ENCODE measurements at regions not wholly inside any gene's neighbourhood (a gene's known extent, or its start where the extent isn't known, plus 50 kb on each side); places are given as distances from the start of the nearest gene placed in this dataset.

GRCh38 chr15:85984241-85984640 is 95.4 kb upstream of the AGBL1 start:
- DNase-seq = no peak

GRCh38 chr15:85986116-85986515 is 93.6 kb upstream of the AGBL1 start:
- DNase-seq = no peak

GRCh38 chr15:85986741-85987140 is 92.9 kb upstream of the AGBL1 start:
- no peak for DNase-seq

- DNase-seq = no peak
Observed at GRCh38 chr15:85988741-85989140, 90.9 kb upstream of the AGBL1 start.

DNA sequence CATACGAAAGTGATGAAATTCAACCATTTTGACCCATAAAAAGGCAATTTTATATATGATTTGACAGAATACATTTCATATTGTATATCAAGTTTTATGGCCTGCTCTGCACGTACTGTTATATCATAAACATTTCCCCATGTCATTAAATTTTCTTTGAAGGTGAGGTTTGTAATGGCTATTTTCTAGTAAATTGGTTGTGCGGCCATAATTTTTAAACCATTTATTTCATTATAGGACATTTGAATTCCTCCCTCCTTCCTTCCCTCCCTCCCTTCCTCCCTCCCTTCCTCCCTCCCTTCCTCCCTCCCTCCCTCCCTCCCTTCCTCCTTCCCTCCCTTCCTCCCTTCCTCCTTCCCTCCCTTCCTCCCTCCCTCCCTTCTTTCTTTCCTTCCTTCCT is 87.4 kb upstream of the AGBL1 start:
- DNase-seq = no peak

DNA sequence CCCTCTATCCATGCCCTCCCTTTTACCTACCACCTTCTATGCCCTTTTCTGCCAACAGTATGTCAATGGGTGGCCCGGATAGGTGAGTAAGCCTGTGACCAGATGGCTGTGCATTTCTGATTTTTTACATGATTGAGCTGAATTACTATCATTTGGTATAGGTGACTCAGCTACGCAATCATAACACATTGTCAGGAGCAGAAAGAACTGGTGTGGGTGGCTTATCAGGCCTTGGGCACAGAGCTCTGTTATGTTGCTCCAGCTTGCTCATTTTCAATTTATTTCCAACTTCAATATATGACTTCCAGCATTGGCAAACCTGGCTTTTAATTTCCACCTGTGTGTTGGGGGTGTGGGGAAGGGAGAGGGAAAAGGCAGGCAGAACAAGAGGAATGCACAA is 86.6 kb upstream of the AGBL1 start:
- DNase-seq = no peak

DNA sequence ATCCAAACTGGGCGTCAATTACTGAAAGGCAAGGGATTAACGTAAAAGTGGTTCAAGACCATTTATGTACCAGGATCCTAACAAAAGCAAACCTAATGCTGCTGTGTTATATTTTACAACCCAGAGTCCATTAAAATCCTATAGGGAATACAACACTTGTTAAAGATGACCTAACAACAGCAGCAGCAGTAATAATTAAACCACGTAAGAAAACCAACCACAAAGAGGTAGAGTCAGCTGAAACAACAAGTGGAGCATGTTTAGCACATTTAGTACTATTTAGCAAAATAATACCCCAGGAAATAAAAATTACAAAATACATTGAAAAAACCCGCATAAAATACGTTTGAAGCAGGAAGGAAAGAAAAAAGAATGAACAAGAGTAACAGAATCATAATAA is 82.1 kb upstream of the AGBL1 start:
- DNase-seq = no peak

- DNase-seq = no peak
Observed at GRCh38 chr15:85999658-86000057, 80.0 kb upstream of the AGBL1 start.

GRCh38 chr15:86001200-86001599 is 78.5 kb upstream of the AGBL1 start:
- DNase-seq = no peak

DNA sequence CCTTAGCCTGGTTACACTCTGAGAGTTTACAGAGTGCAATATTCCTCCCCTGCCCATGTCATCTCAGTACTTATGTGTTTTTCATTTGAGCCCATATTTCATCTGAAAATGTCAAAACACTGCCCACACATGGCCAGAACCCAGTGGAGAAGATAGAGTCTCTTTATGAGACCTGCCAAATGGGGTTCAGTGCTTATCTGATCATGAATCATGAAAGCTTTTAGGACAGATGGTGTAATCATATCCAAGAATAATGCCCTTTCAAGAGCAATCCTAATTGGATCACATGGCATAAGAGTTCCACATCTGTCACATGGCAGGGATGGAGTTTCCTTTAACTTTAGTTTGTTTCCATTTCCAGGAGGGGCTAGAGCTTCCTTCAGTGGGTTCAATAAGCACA is 77.2 kb upstream of the AGBL1 start:
- DNase-seq = no peak

GRCh38 chr15:86004061-86004460 is 75.6 kb upstream of the AGBL1 start:
- no peak for DNase-seq

DNA sequence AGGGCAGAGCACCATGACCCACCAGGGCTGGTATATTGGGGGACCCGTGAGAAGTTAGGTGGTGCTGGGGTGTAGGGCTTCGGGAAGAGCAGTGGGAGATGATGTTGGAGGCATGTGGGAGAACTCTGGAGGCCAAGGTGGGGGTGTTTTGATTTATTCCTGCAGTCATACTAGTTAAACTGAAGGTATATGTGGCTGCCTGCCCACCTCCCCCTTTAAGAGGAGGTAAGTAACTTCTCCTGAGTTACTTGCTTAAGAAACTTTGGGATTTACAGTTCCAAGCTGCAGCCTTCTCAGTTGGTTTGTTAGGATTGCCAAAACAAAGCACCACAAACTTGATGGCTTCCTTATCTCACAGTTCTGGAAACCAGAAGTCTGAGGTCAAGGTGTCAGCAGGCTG is 73.1 kb upstream of the AGBL1 start:
- DNase-seq = no peak

- no peak for DNase-seq
Observed at GRCh38 chr15:86009727-86010126, 69.9 kb upstream of the AGBL1 start.

GRCh38 chr15:86010398-86010797 is 69.3 kb upstream of the AGBL1 start:
- no peak for DNase-seq

GRCh38 chr15:86010891-86011290 is 68.8 kb upstream of the AGBL1 start:
- no peak for DNase-seq

DNA sequence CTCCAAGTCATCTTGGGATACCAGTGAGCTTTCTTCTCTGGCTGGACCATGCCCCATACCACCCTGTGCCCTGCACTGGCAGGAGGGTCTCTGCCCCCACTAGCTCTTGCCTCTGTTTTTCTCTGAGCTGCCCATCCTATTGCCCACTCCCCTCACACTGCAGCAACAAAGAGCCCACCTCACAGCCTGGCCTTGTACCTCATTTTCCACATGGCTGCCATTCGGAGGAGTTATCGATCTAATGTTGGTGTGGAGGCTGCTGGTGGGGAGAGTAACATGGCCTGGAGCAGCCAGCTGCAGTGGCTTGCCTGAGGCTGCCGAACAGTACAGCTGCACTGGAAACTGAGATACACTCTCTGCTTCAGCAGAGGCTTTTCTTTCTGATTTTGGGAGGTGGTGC is 65.7 kb upstream of the AGBL1 start:
- DNase-seq = no peak

- DNase-seq = no peak
Observed at GRCh38 chr15:86016750-86017149, 62.9 kb upstream of the AGBL1 start.

DNA sequence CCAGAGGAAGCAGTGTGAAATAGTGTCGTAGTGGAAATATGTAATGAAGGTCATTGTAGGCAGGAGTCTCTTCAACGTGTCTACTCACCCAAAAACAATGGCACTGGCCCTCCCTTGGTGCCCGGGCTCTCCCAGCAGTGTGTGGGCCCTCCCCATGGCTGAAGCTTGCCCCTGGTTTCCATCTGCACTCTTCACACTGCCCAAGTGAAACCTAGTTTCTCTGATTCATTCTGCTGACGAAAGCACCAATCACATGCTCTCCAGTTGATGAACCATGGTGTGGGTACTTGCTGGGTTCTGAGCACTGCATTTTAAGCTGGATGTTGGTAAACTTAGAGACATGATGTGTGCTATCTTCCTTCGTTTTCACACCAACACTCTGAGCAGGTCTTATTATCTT is 61.0 kb upstream of the AGBL1 start:
- DNase-seq = no peak

GRCh38 chr15:86021281-86022264 is 58.1 kb upstream of the AGBL1 start:
- no peak for DNase-seq

DNA sequence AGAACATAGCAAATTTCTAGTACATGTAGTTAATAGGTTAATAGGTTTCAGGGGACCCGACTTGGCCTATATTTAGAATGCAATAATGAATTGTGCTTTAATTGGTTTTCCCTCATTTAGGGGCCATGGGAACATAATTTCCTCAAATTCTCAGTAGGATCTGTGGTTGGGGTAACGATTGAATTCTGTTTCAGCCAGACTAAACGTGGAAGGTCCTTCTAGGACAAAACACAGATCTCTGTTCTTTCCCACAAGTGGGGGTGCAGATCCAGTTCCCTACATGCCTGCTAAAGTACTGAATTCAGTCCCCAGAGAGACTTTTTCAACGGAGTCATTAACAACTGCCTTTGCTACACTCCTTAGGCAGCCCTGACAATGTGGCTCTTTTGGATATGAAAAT is 50.7 kb upstream of the AGBL1 start:
- no peak for DNase-seq
